Activated naive CD4-positive, alpha-beta T cell treated with anti-CD3 and anti-CD28 coated beads, Interleukin-2, amount 50 U/mL, for 24 hours (primary cell): ENCODE measurements at regions not wholly inside any gene's neighbourhood (a gene's known extent, or its start where the extent isn't known, plus 50 kb on each side); places are given as distances from the start of the nearest gene placed in this dataset.

Experiments
- H3K27ac Mint-ChIP-seq: one replicate; pipeline ENCODE4 v1.8.0; 2021; ENCODE audit warnings: mild to moderate bottlenecking, mixed read lengths
- H3K27me3 Mint-ChIP-seq: one replicate; pipeline ENCODE4 v1.8.0; 2021; ENCODE audit warnings: mixed read lengths
- H3K36me3 Mint-ChIP-seq: one replicate; pipeline ENCODE4 v1.8.0; 2021; ENCODE audit warnings: mixed read lengths
- H3K4me1 Mint-ChIP-seq: one replicate; pipeline ENCODE4 v1.8.0; 2021; ENCODE audit warnings: mixed read lengths
- H3K4me3 Mint-ChIP-seq: one replicate; pipeline ENCODE4 v1.8.0; 2021; ENCODE audit warnings: mild to moderate bottlenecking, mixed read lengths
- H3K9me3 Mint-ChIP-seq: one replicate; pipeline ENCODE4 v1.8.0; 2021; ENCODE audit warnings: mixed read lengths

- no peaks in the 10 kb centered on the region for H3K36me3 Mint-ChIP-seq
- no peaks in the 10 kb centered on the region for H3K27me3 Mint-ChIP-seq
- no peak overlapping the region for H3K4me3 Mint-ChIP-seq
- no peaks in the 10 kb centered on the region for H3K9me3 Mint-ChIP-seq
- H3K4me1 Mint-ChIP-seq: no peaks in the 10 kb centered on the region
- H3K27ac Mint-ChIP-seq: no peak overlapping the region
Observed at GRCh38 chr13:74184283-74184682, 50.1 kb upstream of the KLF12 start.
